ENCODE measurements at regions not wholly inside any gene's neighbourhood (a gene's known extent, or its start where the extent isn't known, plus 50 kb on each side); places are given as distances from the start of the nearest gene placed in this dataset.

DNA sequence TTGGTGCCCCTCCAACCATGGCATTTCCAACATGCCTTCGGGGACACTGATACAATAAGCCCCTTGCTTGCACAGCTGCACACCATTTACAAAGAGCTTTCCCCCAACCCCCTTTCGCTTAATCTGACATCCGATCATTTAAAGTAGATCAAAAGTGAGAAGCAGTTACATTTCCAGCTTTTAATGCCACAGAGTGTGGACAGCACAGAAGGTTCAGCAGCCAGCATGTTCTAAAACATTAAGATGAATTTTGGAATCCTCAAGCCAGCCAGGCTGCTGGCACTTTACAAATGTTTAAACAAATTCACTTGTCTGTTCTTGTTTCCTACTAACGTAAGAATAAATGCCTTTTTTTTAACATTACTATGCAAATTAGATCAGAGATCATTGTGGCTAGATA lies 284.4 kb upstream of the LDB2 start:
- intact Hi-C loops (cut with micrococcal nuclease): no loop called here
- no peaks in the 10 kb centered on the region for H3K36me3 Mint-ChIP-seq
- H3K4me1 Mint-ChIP-seq (ENCODE audit: low read depth): no peaks in the 10 kb centered on the region
- H3K9me3 Mint-ChIP-seq: no peaks in the 10 kb centered on the region
- H3K27me3 Mint-ChIP-seq: peaks cover 7% of the 10 kb centered on the region
- ChIA-PET POLR2A (no interaction called here), CTCF (no interaction called here)
- DNase-seq: no peak
- H3K4me3 Mint-ChIP-seq: no peak overlapping the region
- H3K27ac Mint-ChIP-seq: no peak overlapping the region

DNA sequence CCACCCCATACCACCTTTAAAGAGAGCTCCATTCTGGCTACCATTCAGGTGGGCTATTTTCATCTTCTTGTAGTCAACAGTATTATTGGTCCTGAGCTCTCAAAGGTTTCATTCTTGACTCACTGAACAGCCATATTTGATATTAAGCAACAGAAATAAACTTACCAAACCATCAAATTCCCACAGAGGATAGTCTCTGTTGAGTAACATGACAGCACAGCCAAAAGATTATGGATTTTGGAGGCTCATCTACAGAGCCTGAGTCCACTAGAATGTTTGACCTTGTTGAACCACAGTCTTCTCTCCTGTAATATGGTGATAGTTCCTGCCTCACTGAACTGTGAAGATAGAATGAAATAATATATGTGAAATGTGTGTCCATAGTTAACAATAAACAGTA lies 276.3 kb upstream of the LDB2 start:
- Mint-ChIP-seq H3K27ac (no peak overlapping the region), H3K27me3 (no peaks in the 10 kb centered on the region), H3K4me1 (ENCODE audit: low read depth) (no peaks in the 10 kb centered on the region), H3K36me3 (no peaks in the 10 kb centered on the region), H3K4me3 (no peak overlapping the region), H3K9me3 (no peaks in the 10 kb centered on the region)
- no peak for DNase-seq
- CTCF ChIA-PET: no interaction called here
- intact Hi-C loops (cut with micrococcal nuclease): no loop called here
- POLR2A ChIA-PET: no interaction called here

DNA sequence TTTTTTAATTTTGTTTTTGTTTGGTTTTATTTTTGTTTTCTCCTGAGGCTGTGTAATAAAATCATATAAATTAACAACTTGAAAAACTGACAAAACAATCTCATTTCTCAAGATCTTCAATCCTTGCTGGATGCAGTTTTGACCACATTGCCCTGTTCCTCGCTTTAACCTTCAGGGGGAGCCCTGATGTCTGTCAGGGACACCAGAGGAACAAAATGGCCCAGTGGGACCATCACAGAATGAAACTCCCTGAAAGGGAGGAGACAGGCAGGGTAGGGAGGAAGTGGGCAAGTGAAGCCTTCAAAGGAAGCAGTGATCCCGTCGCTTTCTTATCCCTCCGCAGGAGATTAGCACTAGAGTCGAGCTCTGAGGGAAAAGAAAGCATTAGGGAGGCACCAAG lies 274.9 kb upstream of the LDB2 start:
- Mint-ChIP-seq H3K27ac (no peak overlapping the region), H3K27me3 (peaks cover 1% of the 10 kb centered on the region), H3K4me3 (no peak overlapping the region), H3K36me3 (no peaks in the 10 kb centered on the region), H3K4me1 (ENCODE audit: low read depth) (no peaks in the 10 kb centered on the region), H3K9me3 (no peaks in the 10 kb centered on the region)
- intact Hi-C loops (cut with micrococcal nuclease): no loop called here
- CTCF ChIA-PET: no interaction called here
- no peak for DNase-seq
- POLR2A ChIA-PET: no interaction called here

DNA sequence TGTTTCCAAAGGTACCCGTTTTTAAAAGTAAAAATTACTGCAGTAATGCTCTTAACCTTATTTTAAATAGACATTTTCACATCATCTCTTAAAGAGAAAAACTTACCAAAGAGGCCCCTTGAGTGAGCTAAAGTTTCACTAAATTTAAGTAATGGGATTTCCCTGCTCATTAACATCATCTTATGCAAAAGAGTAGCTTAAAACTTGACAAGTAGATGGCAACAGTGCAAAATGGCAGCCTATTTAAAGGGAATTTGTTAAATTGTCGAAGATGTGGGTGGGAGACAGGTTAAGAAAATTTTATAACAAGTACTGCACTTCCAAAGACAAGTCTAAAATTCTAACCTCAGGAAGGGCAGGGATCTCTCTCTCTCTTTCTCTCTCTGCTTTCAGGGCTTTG lies 271.7 kb upstream of the LDB2 start:
- H3K4me3 Mint-ChIP-seq: no peak overlapping the region
- ChIA-PET POLR2A (no interaction called here), CTCF (no interaction called here)

DNA sequence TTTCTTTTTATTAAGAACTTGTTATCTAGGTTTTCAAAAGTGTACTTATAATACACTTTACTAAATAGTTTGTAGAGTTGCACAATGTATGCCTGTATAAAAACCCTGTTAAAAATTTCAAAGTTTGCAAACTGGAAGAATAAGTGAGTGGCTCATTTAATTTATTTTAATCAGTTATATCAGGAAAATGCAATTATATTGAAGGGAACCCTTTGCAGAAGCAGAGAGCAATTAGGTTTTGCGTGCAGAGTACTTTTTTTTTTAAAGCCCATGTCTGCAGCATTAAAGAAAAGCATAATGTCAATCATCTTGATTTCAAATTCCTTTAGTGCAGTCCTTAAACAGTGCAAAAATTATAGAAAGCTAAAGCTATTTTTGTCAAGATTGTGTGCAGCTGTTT lies 271.3 kb upstream of the LDB2 start:
- Mint-ChIP-seq H3K27ac (no peak overlapping the region), H3K36me3 (no peaks in the 10 kb centered on the region), H3K27me3 (peaks cover 4% of the 10 kb centered on the region), H3K4me3 (no peak overlapping the region), H3K4me1 (ENCODE audit: low read depth) (no peaks in the 10 kb centered on the region), H3K9me3 (no peaks in the 10 kb centered on the region)
- intact Hi-C loops (cut with micrococcal nuclease): no loop called here
- DNase-seq: no peak
- ChIA-PET CTCF (no interaction called here), POLR2A (no interaction called here)

More for the DNA sequence above, 271.7 kb upstream of the LDB2 start:
- intact Hi-C loops (cut with micrococcal nuclease): no loop called here
- no peaks in the 10 kb centered on the region for H3K9me3 Mint-ChIP-seq
- H3K36me3 Mint-ChIP-seq: no peaks in the 10 kb centered on the region
- H3K27ac Mint-ChIP-seq: no peak overlapping the region
- H3K27me3 Mint-ChIP-seq: peaks cover 4% of the 10 kb centered on the region
- DNase-seq: no peak
- no peaks in the 10 kb centered on the region for H3K4me1 Mint-ChIP-seq (ENCODE audit: low read depth)

DNA sequence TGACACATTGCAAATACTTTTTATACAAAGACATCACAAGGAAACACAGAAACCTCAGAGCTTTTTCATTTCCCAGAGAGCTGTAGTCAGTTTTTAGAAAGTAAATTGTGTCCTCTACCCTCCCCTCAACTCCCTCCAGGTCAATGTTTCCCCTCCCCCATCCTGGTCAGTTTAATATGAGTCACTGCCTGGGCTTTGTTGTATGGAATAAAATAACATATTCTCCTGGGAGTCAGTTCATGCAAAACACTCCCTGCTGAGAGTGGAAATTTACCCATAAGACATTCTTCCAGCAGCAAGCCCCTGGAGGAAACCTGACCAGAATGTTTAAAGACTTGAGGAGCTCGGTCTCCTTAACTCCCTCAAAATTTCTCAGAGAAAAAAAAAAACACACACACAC lies 270.1 kb upstream of the LDB2 start:
- ChIA-PET CTCF (no interaction called here), POLR2A (no interaction called here)
- H3K27me3 Mint-ChIP-seq: peaks cover 9% of the 10 kb centered on the region
- intact Hi-C loops (cut with micrococcal nuclease): no loop called here
- H3K27ac Mint-ChIP-seq: no peak overlapping the region
- no peak overlapping the region for H3K4me3 Mint-ChIP-seq
- H3K36me3 Mint-ChIP-seq: no peaks in the 10 kb centered on the region
- no peaks in the 10 kb centered on the region for H3K4me1 Mint-ChIP-seq (ENCODE audit: low read depth)
- no peaks in the 10 kb centered on the region for H3K9me3 Mint-ChIP-seq
- no peak for DNase-seq

DNA sequence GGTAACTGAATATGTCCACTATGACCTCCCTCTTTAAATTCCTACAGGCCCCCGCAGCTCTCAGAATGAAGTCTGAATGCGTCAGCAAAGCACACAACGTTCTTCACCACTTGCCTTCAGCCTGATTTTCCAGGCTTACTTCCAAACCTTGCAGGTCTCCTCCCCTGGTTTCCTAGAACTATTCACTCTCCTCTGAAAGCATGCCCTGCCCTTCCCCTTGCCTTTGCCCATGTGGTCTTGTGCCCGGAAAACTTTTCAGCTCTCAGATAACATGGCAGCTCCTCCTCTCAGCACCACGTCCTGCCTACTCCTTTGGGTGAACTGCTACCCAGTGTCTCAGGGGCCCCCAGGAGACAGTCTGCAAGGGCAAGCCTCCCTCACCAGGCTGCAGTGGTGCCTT lies 268.5 kb upstream of the LDB2 start:
- Mint-ChIP-seq H3K27ac (no peak overlapping the region), H3K36me3 (no peaks in the 10 kb centered on the region)

DNA sequence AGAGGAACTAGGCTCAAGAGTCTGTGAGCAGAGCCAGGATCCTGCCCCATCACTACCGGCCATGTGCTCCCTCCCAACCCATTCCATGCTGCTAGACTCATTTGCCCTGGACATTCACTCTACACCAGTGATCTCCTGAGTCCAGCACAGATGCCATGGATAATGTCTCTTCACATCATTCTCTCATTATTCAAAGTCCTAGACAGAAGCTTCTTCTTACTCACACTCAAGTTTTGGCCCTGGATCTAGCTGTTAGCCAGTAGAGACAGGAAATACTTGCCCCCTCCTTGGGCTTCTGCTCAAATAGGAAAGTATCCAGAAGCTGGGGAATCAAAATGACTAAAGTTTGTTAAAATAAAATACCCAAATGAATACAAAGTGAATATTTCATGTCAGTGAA lies 266.8 kb upstream of the LDB2 start:
- no peak for DNase-seq
- POLR2A ChIA-PET: no interaction called here
- Mint-ChIP-seq H3K4me3 (no peak overlapping the region), H3K27me3 (peaks cover 9% of the 10 kb centered on the region), H3K9me3 (peaks cover 18% of the 10 kb centered on the region), H3K4me1 (ENCODE audit: low read depth) (peaks cover 3% of the 10 kb centered on the region), H3K36me3 (no peaks in the 10 kb centered on the region), H3K27ac (no peak overlapping the region)
- intact Hi-C loops (cut with micrococcal nuclease): no loop called here
- CTCF ChIA-PET: no interaction called here

More for the DNA sequence above, 268.5 kb upstream of the LDB2 start:
- intact Hi-C loops (cut with micrococcal nuclease): no loop called here
- no peak for DNase-seq
- Mint-ChIP-seq H3K27me3 (peaks cover 9% of the 10 kb centered on the region), H3K4me3 (no peak overlapping the region), H3K4me1 (ENCODE audit: low read depth) (no peaks in the 10 kb centered on the region), H3K9me3 (peaks cover 12% of the 10 kb centered on the region)
- CTCF ChIA-PET: no interaction called here
- POLR2A ChIA-PET: no interaction called here

DNA sequence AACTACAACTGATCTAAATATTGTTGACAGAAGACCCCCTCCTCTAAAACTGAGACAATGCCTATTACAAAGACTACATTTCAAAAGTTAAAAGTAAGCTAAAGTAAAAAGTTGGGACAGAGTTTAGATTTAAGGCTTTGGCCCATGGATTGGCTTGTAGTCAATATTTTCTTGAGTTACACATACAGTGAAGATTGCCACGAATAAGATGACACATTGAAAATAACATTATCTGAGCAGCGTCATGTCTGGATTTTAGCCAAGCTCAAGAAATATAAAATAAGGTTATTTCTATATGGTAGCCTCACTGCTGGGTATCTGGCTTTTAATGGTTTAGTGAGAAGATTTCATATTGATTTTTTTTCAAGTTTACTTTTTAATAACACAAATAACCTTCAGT lies 266.2 kb upstream of the LDB2 start:
- ChIA-PET POLR2A (no interaction called here), CTCF (no interaction called here)
- Mint-ChIP-seq H3K4me1 (ENCODE audit: low read depth) (peaks cover 3% of the 10 kb centered on the region), H3K27ac (no peak overlapping the region), H3K9me3 (peaks cover 18% of the 10 kb centered on the region), H3K4me3 (no peak overlapping the region), H3K27me3 (peaks cover 9% of the 10 kb centered on the region), H3K36me3 (no peaks in the 10 kb centered on the region)
- DNase-seq: no peak
- intact Hi-C loops (cut with micrococcal nuclease): no loop called here

DNA sequence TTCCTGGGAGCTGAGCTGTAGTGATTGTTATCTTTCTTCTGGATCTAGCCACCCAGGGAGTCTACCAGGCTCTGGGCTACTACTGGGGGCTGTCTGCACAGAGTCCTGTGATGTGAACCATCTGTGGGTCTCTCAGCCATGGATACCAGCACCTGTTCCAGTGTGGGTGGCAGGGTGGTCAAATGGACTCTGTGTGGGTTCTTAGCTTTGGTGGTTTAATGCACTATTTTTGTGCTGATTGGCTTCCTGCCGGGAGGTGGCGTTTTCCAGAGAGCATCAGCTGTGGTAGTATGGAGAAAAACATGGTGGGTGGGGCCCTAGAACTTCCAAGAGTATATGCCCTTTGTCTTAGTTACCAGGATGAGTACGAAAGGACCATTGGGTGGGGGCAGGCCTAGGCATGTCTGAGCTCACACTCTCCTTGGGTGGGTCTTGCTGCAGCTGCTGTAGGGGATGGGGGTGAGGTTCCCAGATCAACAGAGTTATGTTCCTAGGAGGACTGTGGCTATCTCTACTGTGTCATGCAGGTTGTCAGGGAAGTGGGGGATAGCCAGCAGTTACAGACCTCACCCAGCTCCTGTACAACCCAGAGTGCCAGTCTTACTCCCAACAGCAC lies 264.8 kb upstream of the LDB2 start:
- intact Hi-C loops (cut with micrococcal nuclease): no loop called here
- no peaks in the 10 kb centered on the region for H3K36me3 Mint-ChIP-seq
- H3K4me1 Mint-ChIP-seq (ENCODE audit: low read depth): peaks cover 3% of the 10 kb centered on the region
- H3K27ac Mint-ChIP-seq: no peak overlapping the region
- H3K4me3 Mint-ChIP-seq: no peak overlapping the region
- peaks cover 20% of the 10 kb centered on the region for H3K9me3 Mint-ChIP-seq
- no peak for DNase-seq
- ChIA-PET POLR2A (no interaction called here), CTCF (no interaction called here)
- peaks cover 7% of the 10 kb centered on the region for H3K27me3 Mint-ChIP-seq

DNA sequence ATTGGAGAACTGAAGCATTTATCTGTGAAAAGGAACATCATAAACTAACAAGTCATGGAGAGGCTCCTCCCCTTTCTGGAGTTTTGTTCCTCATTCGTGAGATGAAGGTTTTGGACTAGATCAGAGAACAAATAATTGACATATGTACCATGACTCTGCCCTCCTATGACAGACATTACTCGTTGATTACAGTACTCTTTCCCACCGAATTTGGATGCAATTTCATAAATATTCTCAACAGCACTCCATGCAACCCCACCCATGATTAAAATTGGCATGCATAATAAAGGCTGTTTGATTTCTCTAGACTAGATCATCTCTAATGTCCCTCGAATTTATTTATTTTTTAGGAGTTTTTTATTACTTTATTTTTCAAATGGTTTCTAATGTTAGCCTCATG lies 258.9 kb upstream of the LDB2 start:
- H3K36me3 Mint-ChIP-seq: no peaks in the 10 kb centered on the region
- POLR2A ChIA-PET: no interaction called here
- no peaks in the 10 kb centered on the region for H3K27me3 Mint-ChIP-seq
- CTCF ChIA-PET: no interaction called here
- H3K4me3 Mint-ChIP-seq: no peak overlapping the region
- intact Hi-C loops (cut with micrococcal nuclease): no loop called here
- H3K27ac Mint-ChIP-seq: no peak overlapping the region
- DNase-seq: no peak
- peaks cover 3% of the 10 kb centered on the region for H3K4me1 Mint-ChIP-seq (ENCODE audit: low read depth)
- peaks cover 12% of the 10 kb centered on the region for H3K9me3 Mint-ChIP-seq

DNA sequence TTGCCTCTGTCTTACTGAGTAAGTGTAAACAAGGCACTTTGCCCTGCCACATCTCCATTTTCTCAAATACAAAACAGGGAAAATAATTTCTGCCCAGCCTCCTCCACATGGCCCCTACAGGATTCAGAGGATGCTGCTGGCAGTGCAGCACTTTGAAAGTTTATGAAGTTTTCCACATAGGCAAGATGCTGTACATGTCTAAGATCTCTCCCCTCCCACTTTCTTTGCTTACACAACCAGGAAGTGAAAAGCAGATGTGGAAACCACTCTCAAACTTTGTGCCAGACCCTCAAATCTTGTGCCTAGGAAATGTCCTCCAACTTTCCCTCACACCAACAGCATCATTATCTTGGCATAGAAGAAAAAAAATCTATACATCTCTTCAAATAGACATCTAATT lies 257.0 kb upstream of the LDB2 start:
- POLR2A ChIA-PET: no interaction called here
- CTCF ChIA-PET: no interaction called here
- intact Hi-C loops (cut with micrococcal nuclease): no loop called here
- Mint-ChIP-seq H3K27ac (no peak overlapping the region), H3K4me1 (ENCODE audit: low read depth) (no peaks in the 10 kb centered on the region), H3K4me3 (no peak overlapping the region), H3K36me3 (no peaks in the 10 kb centered on the region), H3K9me3 (peaks cover 2% of the 10 kb centered on the region), H3K27me3 (no peaks in the 10 kb centered on the region)
- DNase-seq: no peak

DNA sequence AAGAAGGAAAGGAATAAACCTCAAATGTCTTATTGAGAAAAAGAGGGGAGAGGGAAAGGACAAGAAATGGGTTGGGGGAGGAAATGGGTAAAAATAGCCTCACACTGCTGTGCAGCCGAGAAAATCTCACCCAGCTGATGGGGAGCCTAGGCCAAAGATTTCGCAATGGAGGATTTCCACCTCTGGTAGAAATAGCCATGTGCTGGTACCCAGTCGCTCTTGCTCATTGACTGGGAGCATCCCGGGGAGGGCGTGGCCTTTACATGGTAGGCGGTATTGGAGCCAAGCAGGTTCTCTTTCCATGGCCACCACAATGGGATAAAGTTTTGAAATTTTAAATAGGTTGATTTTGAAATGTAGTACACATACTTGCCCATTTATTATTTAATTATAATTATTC lies 255.1 kb upstream of the LDB2 start:
- Mint-ChIP-seq H3K27me3 (no peaks in the 10 kb centered on the region), H3K9me3 (peaks cover under 1% of the 10 kb centered on the region), H3K4me3 (no peak overlapping the region), H3K36me3 (no peaks in the 10 kb centered on the region), H3K27ac (no peak overlapping the region), H3K4me1 (ENCODE audit: low read depth) (no peaks in the 10 kb centered on the region)
- no peak for DNase-seq
- ChIA-PET CTCF (no interaction called here), POLR2A (no interaction called here)
- intact Hi-C loops (cut with micrococcal nuclease): no loop called here
